ENCODE measurements at regions not wholly inside any gene's neighbourhood (a gene's known extent, or its start where the extent isn't known, plus 50 kb on each side); places are given as distances from the start of the nearest gene placed in this dataset.

- TF ChIP-seq CTCF (IDR thresholded peaks at IDR 0.05) (no peak), POLR2A (IDR thresholded peaks at IDR 0.05) (no peak), POLR2AphosphoS5 (IDR thresholded peaks at IDR 0.05) (no peak), EP300 (IDR thresholded peaks at IDR 0.05) (no peak)
These were observed 192.8 kb downstream of the SH2D4B start for GRCh38 chr10:80730522-80730921.
